DOHH2 (cell line): ENCODE measurements at regions not wholly inside any gene's neighbourhood (a gene's known extent, or its start where the extent isn't known, plus 50 kb on each side); places are given as distances from the start of the nearest gene placed in this dataset.

Experiments
- H3F3A ChIP-seq: fragments of 200-600 bp; sonication (generic), shearing (Covaris generic); 2 replicates; pipeline ENCODE4 v1.6.0; 2016; ENCODE audit warnings: antibody characterized with exemption, mild to moderate bottlenecking; ENCODE audit not compliant: control insufficient read depth, insufficient read depth
- H3K27ac ChIP-seq: fragments of 200-600 bp; sonication (generic); 2 replicates; pipeline ENCODE4 v1.5.1; 2014; ENCODE audit warnings: low read depth, mild to moderate bottlenecking, low read length, moderate library complexity
- H3K27me3 ChIP-seq: fragments of 200-600 bp; sonication (generic); 2 replicates; pipeline ENCODE4 v1.6.1; 2014; ENCODE audit warnings: mild to moderate bottlenecking, low read length, mixed read lengths; ENCODE audit not compliant: control insufficient read depth
- H3K36me3 ChIP-seq: fragments of 200-600 bp; sonication (generic); 2 replicates; pipeline ENCODE4 v1.6.1; 2014; ENCODE audit warnings: mild to moderate bottlenecking, low read length, moderate library complexity, mixed read lengths; ENCODE audit not compliant: control insufficient read depth
- H3K4me1 ChIP-seq: fragments of 200-600 bp; sonication (generic); 2 replicates; pipeline ENCODE4 v1.6.1; 2014; ENCODE audit warnings: mild to moderate bottlenecking, low read length, mixed read lengths; ENCODE audit not compliant: control insufficient read depth
- H3K4me2 ChIP-seq: fragments of 200-600 bp; sonication (generic); 2 replicates; pipeline ENCODE4 v1.6.0; 2014; ENCODE audit warnings: mild to moderate bottlenecking, low read length, moderate library complexity
- H3K4me3 ChIP-seq: fragments of 200-600 bp; sonication (generic); 2 replicates; pipeline ENCODE4 v1.5.1; 2014; ENCODE audit warnings: mild to moderate bottlenecking, low read length, mixed read lengths
- H3K79me2 ChIP-seq: fragments of 200-600 bp; sonication (generic); 2 replicates; pipeline ENCODE4 v1.6.1; 2014; ENCODE audit warnings: mild to moderate bottlenecking, low read length, mixed read lengths; ENCODE audit not compliant: control insufficient read depth
- H3K9me2 ChIP-seq: fragments of 200-600 bp; sonication (generic); replicated peaks from 2 replicates; pipeline ENCODE4 v1.6.1; 2014; ENCODE audit warnings: mild to moderate bottlenecking, low read length, mixed read lengths; ENCODE audit not compliant: control insufficient read depth
- H3K9me3 ChIP-seq: fragments of 200-600 bp; sonication (generic); 2 replicates; pipeline ENCODE4 v1.6.1; 2014; ENCODE audit warnings: antibody characterized with exemption, low read length, mixed read lengths; ENCODE audit not compliant: control insufficient read depth, insufficient read depth
- H4K20me1 ChIP-seq: fragments of 200-600 bp; sonication (generic); 2 replicates; pipeline ENCODE4 v1.6.0; 2014; ENCODE audit warnings: low read depth, mild to moderate bottlenecking, antibody characterized with exemption, low read length, moderate library complexity; ENCODE audit not compliant: control insufficient read depth, insufficient read depth
- CTCF ChIP-seq: fragments of 200-600 bp; sonication (generic); IDR thresholded peaks from one replicate; pipeline ENCODE4 v1.5.1; 2014; ENCODE audit warnings: antibody characterized with exemption, mild to moderate bottlenecking, low read depth, low read length; ENCODE audit not compliant: poor library complexity, severe bottlenecking
- EZH2phosphoT487 ChIP-seq: fragments of 200-600 bp; sonication (generic); IDR thresholded peaks from 2 replicates; pipeline ENCODE4 v1.6.1; 2017; ENCODE audit warnings: borderline replicate concordance, mild to moderate bottlenecking, antibody characterized with exemption, low read length, moderate library complexity, mixed read lengths

DNA sequence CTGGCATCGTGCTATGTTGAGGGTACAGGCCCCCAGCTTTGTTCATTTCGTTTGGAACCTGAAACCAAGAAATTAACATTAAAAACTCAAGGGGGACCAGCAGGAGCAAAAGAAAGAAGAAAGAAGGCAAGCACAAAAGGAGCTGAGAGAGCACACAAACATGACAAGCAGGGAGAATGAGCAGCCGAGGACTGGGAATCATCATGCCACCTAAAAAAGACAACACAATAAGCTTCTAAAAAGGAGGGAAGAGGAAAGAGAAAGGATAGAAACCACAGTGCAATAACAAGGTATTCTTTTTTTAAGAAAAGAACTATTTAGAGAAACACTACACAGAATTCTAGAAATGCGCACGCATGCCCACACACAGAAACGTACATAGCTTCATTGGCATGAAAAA lies 103.2 kb upstream of the FAM9B start:
- Histone ChIP-seq H3K9me2 (no peaks in the 10 kb centered on the region), H3K27ac (no peak overlapping the region), H3K4me3 (no peak overlapping the region), H3K27me3 (no peaks in the 10 kb centered on the region), H3K79me2 (no peaks in the 10 kb centered on the region), H3K4me2 (no peak overlapping the region), H3K9me3 (no peaks in the 10 kb centered on the region), H3F3A (no peaks in the 10 kb centered on the region), H4K20me1 (no peaks in the 10 kb centered on the region), H3K36me3 (no peaks in the 10 kb centered on the region), H3K4me1 (no peaks in the 10 kb centered on the region)
- no peak for TF ChIP-seq EZH2phosphoT487
- TF ChIP-seq CTCF: no peak

DNA sequence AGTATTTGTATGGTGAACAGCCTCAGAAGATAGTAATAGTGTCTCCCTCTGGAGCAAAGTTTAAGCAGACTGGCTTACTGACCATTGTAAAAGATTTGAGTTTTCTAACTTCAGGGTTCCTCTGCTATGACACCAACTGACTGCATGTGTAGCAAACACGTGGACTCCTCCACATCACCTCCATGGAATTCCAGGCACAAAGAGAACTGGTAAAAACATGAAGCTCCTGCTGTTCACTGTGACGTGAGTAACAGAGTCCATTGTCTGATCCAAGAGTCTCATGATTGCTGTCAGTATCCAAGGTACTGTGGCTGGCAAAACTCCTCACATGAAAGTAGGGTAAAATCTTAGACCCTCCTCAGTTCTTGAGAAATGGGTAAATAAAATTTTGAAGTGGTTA lies 107.6 kb upstream of the FAM9B start:
- no peaks in the 10 kb centered on the region for H4K20me1 ChIP-seq
- no peaks in the 10 kb centered on the region for H3K4me1 ChIP-seq
- no peaks in the 10 kb centered on the region for H3K79me2 ChIP-seq
- H3F3A ChIP-seq: no peaks in the 10 kb centered on the region
- no peak overlapping the region for H3K4me2 ChIP-seq
- H3K27ac ChIP-seq: no peak overlapping the region
- no peak for TF ChIP-seq EZH2phosphoT487
- TF ChIP-seq CTCF: no peak
- H3K36me3 ChIP-seq: no peaks in the 10 kb centered on the region
- H3K9me3 ChIP-seq: no peaks in the 10 kb centered on the region
- no peaks in the 10 kb centered on the region for H3K27me3 ChIP-seq
- no peaks in the 10 kb centered on the region for H3K9me2 ChIP-seq
- no peak overlapping the region for H3K4me3 ChIP-seq

GRCh38 chrX:9144701-9145241 lies 110.8 kb upstream of the FAM9B start:
- H3K27me3 ChIP-seq: no peaks in the 10 kb centered on the region
- H3K4me2 ChIP-seq: no peak overlapping the region
- no peaks in the 10 kb centered on the region for H4K20me1 ChIP-seq
- H3K79me2 ChIP-seq: no peaks in the 10 kb centered on the region
- no peaks in the 10 kb centered on the region for H3K9me3 ChIP-seq
- H3K9me2 ChIP-seq: no peaks in the 10 kb centered on the region
- no peaks in the 10 kb centered on the region for H3K4me1 ChIP-seq
- H3F3A ChIP-seq: no peaks in the 10 kb centered on the region
- no peak overlapping the region for H3K4me3 ChIP-seq
- TF ChIP-seq EZH2phosphoT487 (no peak), CTCF (no peak)
- H3K27ac ChIP-seq: no peak overlapping the region
- H3K36me3 ChIP-seq: no peaks in the 10 kb centered on the region

DNA sequence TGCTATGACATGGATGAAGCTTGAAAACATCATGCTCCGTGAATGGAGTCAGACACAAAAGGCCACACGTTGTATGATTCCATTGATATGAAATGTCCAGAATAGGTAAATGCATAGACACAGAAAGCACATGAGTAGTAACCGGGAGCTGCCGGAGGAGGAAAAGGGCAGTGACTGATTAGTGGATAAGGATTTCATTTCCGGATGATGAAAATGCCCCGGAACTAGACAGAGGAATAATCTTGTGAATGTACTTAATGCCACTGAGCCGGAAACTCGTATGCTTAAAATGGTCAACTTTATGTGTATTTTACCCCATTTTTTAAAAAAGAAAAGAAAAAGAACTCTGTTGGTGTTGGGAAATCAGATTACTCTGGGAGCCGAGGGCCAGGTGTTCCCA lies 112.7 kb upstream of the FAM9B start:
- Histone ChIP-seq H3K4me1 (no peaks in the 10 kb centered on the region), H3K4me3 (no peak overlapping the region), H3F3A (no peaks in the 10 kb centered on the region), H3K9me2 (no peaks in the 10 kb centered on the region), H3K27ac (no peak overlapping the region), H3K79me2 (no peaks in the 10 kb centered on the region), H4K20me1 (no peaks in the 10 kb centered on the region), H3K36me3 (no peaks in the 10 kb centered on the region), H3K27me3 (no peaks in the 10 kb centered on the region), H3K9me3 (no peaks in the 10 kb centered on the region), H3K4me2 (no peak overlapping the region)
- TF ChIP-seq CTCF (no peak), EZH2phosphoT487 (no peak)
